GM19438 (cell line): ENCODE measurements at regions not wholly inside any gene's neighbourhood (a gene's known extent, or its start where the extent isn't known, plus 50 kb on each side); places are given as distances from the start of the nearest gene placed in this dataset.

ENCODE experiments used
- ATAC-seq: cut with Tn5 transposase; IDR thresholded peaks from one replicate; pipeline ENCODE4 v1.9.1; 2021; ENCODE audit warnings: low read depth; ENCODE audit not compliant: unreplicated experiment

- ATAC-seq, result no peak
These were observed 132.9 kb upstream of the MYLIP start for GRCh38 chr6:15996030-15996429.

- ATAC-seq, result no peak
These were observed 133.4 kb upstream of the MYLIP start for GRCh38 chr6:15995493-15995892.

DNA sequence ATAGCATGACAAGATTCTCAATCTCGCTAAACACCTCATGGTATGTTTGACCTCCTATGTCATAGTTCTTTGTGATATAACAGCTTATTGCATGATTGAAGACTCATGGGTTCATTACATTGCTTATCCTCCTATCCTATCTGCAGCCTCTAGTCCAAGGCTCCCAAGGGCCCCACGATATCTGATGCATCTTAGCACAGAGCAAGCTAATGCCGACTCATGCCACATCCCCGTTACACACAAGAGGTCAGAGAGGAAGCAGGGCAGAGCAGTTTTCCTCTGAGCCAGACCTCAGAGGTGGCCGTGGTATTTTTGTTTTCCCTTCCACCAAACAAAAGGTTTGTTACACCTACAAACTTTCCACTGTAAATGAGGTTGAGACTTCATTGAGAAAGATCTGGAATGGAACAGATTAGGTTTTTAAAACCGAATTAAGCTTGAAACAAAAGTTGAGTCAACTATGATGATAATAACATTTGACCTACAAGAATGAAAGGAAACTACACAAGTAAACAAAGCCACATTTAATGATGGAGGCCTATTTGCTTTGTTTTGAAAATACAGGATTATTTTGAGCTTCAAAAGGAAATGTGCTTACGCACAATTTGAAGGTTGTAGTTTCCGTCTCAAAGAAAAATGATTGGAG, 133.9 kb upstream of the MYLIP start:
- no peak for ATAC-seq

- no peak for ATAC-seq
These were observed 135.1 kb upstream of the MYLIP start for GRCh38 chr6:15993716-15994228.

DNA sequence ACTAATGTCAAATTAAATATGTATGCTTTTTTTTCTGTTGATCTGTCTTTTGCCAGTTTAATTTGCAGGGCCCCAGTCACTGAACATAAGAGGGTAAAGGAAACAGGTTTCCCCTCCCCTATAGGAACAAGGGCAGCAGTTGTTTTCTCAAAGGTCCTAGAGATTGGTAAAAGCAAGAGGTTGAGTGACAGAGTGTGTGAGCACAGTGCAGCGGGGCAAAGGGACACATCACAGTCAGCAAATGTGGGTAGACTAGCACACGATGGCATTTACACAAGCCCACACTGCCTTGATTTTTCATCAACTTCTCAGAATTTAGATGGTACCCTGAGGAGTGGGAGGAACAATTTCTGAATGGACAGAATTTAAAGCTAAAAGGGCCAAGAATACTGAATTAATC, 138.7 kb upstream of the MYLIP start:
- ATAC-seq, result no peak

- ATAC-seq, result no peak
These were observed 139.5 kb upstream of the MYLIP start for GRCh38 chr6:15989397-15989796.

DNA sequence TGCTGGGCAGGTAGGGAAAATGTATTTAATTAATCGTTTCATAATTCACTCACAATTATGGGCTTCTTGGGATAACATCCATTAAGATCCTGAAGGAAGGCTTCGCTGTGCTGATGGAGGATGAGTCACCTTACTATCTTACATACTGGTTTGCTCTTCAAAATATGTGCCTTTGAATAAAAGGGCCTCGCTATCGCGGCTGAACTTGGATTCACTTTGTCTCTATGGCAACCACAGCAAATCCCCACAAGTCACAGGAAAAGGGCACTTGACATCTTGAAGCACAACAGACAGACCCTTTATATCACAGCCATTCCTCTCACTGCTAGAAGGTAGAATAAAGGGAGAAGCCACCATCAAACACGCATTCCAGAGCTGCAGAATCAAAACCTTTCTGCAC, 141.3 kb upstream of the MYLIP start:
- no peak for ATAC-seq

DNA sequence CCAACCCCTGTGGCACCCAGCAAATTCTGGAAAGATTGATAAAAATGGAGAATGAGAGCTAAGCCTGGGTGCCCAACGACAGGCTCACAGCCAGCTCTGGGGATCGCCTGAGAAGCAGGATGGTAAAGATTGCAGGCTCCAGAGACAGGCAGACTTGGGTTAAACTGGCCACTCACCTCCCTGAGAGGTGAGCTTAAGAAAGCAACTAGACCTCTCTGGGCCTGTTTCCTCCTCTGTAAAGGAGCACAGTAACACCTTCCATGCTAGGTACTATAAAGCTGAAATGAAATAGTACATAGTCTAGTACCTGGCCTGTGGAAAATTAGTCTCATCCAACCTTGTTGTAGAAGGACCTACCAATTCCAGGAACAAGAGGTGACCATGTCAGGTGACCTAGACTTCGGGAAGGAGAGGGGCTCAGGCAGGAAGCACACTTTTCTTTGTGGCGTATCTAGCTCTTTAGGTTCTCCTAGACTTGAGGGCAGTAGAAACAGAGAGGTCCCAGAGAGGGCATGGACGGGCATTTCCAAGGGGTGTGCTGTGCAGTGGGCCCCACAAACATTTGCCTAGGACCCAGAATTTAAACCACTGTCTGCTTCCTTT, 142.8 kb upstream of the MYLIP start:
- no peak for ATAC-seq

DNA sequence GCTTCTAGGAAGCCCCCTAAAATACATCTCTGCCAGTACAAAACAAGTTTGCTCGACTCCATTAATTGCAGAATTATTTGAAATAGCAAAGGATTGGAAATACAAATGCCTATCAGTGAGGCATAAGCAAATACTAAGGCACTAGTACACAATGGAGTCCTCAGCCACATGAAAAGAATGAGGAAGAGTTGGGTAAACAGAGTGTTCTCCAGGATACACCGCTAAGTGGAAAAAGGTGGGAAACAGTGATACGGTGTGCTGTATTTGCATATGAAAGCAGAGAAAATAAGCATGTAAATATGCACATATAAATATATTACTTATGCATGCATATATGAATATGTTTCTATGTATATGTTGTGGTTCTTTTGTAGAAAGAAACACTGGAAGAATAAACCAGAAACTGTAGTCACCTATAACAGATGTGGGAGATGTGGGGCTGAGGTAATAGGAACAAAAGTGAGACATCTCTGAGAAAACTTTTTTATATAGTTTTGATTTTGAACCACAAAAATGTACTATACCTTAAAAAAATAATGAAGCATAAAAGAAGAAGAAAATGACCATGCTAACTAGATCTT, 143.4 kb upstream of the MYLIP start:
- no peak for ATAC-seq

DNA sequence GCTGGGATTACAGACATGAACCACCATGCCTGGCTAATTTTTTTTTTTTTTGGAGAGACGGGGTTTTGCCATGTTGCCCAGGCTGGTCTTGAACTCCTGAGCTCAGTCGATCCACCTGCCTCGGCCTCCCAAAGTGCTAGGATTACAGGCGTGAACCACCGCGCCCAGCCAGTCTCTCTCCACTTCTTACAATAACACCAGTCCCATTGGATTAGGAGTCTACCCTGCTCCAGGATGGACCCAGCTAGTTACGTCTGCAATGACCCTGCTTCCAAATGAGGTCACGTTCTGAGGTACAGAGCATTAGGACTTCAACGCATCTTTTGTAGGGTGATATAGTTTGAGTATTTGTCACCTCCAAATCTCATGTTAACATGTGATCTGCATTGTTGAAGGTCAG, 146.9 kb upstream of the MYLIP start:
- no peak for ATAC-seq

DNA sequence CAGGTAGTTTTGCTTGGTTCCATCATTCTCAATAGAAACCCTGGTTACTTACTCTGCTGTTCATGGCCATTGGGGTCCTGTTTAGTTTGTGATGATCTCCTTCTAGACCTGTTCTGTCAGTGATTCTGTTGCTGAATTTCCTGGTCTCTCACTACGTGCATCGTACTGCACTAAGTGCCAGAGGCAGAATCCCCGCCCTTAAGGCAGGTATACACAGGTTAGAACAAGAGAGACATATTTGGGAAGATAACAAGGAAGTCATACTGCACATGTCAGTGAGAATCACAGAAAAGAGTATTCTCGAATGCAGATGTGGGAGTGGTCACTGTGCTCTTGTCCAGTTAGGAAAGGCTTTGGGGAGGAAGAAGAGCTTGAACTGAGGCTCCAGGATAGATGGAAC, 148.1 kb upstream of the MYLIP start:
- ATAC-seq, result no peak

- no peak for ATAC-seq
These were observed 150.5 kb upstream of the MYLIP start for GRCh38 chr6:15978426-15978825.

DNA sequence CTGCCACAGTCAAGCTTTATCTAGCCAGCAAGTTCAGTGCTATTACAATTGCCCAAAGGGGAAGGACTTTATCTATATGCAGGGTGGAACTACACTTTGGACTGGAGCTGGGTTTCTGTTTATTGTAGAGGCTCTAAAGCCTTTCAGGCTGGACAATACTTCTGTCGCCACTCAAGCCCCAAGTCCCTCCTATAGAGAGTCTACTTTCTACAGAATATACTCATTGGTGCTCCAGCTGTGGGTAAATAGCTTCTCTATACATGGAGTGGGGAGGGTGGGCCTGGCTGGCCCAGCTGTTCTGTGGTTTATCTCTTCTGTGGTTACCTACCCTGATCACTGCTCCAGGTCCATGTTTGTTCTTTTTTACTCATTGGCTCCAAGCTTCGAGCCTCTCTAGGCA, 151.8 kb upstream of the MYLIP start:
- no peak for ATAC-seq

DNA sequence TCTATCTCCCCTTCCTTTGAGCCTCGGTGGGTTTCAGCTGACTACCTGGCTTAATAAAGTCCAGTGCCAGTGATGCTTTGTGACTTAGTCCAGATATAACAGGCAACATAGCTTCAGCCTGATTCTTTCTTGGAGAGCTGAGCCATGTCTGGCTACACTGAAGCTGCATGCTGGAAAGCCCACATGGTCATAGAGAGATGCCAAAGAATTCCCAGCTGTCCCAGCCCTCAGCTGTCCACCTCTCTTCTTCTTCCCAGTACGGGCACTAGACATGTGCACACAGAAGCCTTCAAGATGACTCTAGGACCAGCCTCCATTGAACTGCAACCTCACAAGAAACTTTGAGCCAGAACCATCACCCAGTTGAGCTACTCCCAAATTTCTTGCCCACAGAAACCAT, 154.1 kb upstream of the MYLIP start:
- ATAC-seq, result no peak

DNA sequence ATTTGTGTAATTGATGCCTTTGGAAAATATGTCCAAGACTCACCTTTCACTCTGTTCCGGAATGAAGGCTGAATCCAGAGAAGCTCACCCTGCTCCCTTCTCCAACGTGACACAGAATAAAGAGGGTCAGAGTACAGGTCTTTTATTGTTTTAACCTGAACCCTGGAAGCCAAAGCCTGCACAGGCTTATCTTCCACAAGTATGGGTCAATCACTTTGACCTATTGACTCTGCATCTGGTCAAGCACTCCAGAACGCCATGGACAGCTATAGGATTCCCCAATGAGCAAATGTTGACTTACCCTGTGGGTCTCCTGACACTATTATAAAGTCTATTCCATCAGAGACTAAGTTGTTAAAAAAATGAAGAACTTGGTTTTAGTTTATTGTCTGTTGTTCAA, 158.4 kb upstream of the MYLIP start:
- ATAC-seq, result no peak

DNA sequence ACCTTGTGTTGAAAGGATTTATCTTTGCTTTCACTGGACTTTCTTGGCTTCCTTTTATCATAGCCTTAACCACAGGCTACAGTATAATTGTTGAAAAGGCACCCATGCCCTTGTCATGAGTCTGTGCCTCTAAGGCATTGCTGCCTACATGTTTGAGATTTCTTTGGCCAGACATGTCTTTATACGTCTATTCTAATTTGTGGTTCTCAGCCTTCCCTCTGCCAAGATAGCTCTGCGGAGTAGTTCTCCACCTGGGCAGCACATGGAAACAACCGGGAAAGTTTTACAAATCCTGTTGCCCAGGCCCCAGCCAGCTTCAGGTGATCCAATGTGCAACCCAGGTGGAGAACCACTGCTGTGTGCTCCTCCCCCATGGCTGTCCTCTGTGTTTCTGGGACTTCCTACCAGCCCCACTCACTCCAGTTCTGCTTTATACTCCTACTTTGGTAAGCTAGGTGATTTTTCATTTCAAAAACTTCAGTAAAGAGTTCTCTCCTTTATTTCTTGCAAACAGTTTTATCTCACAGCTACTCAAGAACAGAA, 159.6 kb upstream of the MYLIP start:
- ATAC-seq, result no peak

- ATAC-seq, result no peak
These were observed 160.4 kb upstream of the MYLIP start for GRCh38 chr6:15968519-15968918.

GRCh38 chr6:15966000-15966520, 162.8 kb upstream of the MYLIP start:
- no peak for ATAC-seq

DNA sequence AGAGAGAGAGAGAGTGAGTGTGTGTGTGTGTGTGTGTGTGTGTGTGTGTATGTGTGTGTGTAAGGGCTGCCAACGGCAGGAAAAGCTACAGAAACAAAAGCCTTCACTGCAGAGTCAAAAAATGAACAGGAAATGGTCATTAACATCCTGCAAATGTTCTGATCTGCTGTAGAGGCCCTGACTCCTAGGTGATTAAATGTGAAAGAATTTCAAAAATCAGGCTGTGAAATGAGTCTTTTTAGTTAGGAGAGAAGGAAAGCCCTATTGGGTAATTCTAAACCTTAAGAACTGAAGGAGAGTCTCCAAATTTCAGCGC, 166.5 kb upstream of the MYLIP start:
- no peak for ATAC-seq

DNA sequence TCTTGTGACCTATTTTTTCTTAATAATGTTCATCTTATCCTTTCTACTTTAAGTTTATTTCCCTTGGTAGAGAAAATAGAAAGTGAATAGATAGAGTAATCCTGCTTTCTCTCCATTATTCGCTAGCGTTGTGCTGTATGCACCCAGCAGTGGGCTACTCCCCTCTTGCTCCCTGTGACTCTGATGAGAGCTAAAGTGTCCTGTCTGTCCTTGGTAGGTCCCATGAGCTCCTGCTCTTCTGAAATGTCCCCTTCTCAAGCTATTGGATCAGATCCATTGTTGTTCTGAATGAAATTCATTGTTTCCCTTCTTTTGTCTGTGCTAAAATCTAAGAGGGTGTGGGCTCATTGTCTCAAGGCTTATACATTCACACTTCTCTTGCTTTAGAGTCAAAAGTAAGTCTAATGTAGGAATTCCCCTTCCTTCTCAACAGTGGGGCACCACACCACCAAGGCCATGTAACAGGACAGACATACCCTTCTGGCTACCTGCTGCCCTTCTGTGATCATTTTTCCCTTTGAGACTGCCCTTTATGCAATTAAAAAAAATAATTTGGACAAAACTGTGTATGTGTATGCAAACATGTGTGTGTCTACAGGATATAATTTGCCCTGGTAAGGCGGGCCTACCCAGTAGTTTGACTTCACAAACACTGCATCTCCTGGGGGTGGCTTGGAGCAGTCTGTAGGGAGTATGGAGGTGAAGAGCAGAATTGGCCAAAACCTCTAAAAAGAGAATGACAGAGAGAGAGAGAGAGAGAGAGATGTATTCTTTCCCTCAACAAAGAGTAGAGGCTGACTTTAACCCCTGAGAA, 167.0 kb upstream of the MYLIP start:
- no peak for ATAC-seq
